DMS114 treated with DMSO at 0.1 percent for 48 hours (cell line): ENCODE measurements at regions not wholly inside any gene's neighbourhood (a gene's known extent, or its start where the extent isn't known, plus 50 kb on each side); places are given as distances from the start of the nearest gene placed in this dataset.

ENCODE experiments used
- DNase-seq: peaks from one replicate; lab custom pipeline; 2025; ENCODE audit not compliant: unreplicated experiment; lab: John Stamatoyannopoulos, UW

DNA sequence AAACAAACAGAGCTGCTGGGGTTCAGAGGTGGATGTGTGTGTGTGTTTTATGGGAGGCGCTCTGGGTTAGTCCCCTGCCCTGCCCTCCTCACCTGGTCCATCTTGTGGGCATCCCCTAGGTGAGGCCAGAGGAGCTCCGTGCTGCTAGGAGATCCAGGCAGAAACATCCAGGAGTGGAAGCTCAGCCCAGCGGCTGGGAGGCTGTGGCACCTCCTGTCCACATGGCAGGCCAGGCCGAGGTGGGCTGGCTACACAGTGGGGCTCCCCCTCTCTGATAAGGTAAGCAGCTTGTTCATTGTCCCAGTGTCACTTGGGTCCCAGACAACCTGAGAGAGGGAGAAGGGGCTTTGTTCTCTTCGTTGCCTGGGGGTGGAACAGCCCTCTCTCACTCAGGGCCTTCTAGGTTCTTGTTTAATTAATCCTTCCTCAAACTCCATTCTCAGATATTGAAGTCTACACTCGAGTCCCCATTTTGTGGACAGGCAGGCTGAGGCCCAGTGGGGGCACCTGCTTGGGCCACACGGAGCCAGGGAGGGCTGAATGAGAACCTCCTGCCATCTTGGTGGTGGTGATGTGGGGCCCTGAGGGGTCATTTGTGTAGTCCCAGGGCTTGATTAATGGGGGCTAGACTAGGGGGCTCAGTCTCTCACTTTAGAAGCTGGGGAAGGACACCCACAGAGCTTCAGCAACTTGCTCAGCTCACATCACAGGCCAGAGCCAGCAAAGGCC lies 216.8 kb upstream of the GPR26 start:
- DNase-seq, result no peak

DNA sequence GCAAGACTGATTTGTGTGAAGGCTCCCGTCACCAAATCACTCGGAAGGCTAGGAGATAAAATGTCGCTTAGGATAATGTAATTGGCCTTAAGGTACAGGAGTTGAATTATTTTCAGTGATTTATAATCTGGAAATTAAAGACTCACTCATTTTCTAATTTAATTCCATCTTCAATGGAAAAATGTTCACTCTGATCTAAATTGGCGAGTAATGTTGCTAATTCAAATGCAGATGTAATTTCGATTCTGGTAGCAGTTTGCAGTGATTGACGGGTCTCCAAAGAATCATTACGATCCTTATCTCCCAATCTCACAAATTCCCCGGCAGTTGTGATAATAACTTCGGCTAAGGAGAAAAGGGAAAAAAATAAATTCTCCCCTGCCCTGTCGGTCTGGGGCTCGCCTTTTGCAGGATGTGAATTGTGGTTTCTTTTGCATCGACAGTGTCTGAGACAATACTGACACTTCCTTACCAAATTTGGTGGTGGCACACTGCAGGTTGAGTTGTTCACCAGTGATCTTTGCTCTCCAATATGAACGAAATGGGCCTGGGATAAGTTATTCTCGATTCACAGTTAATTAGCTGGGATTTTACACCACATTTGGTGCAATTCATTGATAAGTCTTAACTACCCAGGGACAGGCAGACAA lies 215.1 kb upstream of the GPR26 start:
- no peak for DNase-seq

DNA sequence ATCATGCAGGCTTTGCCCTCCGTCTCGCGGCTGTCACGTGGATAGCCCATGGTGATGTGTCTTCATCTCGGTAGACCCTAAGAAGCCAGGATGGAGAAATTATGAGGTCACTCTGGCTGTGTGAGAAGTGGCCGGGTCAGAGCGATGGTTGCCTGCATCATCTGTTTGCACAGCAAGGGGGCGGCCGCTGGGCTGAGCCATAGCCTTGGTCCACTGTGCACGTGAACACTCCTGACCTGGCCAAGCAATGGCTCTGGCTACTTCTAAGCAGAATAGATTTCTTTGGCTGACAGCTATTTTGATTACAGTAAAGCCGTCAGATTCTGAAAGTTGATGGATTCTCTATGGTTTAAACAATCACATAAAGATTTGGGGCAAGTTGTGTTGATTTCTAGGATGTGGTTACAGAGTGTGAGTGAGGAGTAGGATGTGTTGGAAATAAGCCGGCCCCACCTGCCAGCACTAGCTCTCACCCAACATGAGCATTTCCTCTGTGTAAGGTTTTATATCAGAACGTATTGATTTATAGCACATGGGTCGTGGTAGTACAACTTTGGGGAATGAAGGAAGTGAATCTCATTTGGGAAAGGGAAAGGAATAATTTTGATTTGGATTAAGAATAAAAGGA lies 214.4 kb upstream of the GPR26 start:
- DNase-seq, result no peak

DNA sequence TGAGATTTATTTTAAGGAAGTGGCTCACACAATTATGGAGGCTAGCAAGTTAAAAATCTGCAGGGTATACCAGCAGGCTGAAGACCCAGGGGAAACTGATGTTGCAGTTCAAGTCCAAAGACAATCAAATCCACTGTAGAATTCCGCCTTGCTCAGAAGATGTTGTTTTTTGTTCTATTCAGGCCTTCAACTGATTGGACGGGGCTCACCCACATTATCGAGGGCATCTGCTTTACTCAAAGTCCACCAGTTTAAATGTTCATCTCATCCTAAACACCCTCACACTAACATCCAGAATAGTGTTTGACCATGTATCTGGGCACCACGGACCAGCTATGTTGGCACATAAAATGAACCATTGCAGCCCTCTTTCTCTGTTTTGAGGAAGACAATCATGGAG lies 211.2 kb upstream of the GPR26 start:
- DNase-seq, result no peak

DNA sequence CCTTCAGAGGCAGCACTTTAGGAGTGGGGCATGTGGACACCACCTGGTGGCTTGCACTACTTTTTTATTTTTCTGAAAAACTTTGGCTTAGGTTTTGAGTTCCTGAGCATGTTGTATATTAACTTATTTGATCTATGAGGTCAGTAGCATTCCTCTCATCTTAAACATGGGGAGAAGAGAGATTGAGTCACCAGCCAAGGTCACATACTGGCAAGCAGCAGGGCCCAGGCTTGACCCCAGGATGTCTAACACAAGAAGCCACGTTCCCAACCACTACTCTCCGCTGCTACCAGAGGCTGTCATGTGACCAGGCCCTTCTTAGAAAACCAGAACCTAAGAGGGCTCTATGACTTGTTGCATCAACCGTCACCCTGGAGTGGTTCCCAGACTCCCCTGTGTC lies 210.3 kb upstream of the GPR26 start:
- no peak for DNase-seq

DNA sequence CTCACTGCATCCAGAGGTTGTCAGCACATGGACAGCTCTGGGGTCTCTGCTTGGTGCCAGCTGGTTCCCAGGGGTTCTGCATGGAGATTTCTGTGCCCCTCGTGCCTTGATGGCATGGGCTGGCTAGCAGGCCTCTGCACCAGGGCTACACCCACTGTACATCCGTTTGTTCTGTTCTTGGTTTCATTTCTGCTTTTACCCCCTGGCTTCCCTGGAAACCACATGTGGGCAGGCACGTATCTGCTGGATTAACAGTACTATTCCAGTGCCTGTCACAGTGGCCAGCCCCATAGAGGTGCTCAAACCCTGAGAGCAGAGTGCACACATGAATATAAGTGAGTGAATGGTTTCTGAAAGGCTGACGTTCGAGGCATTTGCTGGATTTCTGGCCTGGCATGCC lies 207.2 kb upstream of the GPR26 start:
- no peak for DNase-seq

DNA sequence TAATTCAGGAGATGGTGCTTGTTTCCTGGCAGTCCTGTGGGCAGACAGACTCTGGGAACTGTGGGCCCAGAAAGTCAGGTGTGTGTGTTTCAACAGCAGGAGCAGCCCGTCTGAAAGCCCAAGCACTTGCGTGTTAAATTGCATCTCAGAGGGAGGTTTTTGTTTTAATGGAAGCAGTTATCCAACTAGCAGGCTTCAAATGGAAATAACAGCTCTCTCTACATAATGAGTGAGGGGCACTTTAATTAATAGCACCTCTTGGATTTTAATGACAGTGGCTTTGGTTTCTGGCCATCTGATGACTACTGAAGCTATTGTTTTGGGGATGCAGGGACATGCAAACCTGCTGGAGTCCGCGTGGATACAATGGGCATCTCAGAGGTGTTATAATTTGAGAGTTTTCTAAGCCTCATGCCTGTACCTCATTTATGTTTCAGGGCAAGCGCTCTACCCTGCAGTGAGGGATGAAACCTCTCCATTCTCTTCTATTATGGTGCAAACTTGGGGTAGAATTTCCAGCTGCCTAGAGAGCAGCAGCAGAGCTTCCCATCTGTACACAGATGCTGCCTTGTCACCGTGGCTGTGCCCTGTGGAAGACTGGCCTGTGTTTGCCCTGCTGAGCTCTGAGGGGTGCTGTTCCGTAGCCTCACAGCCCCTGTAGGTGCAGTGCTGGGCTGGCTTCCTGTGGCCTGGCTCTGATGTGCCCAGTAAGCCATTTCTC lies 206.6 kb upstream of the GPR26 start:
- DNase-seq, result no peak

DNA sequence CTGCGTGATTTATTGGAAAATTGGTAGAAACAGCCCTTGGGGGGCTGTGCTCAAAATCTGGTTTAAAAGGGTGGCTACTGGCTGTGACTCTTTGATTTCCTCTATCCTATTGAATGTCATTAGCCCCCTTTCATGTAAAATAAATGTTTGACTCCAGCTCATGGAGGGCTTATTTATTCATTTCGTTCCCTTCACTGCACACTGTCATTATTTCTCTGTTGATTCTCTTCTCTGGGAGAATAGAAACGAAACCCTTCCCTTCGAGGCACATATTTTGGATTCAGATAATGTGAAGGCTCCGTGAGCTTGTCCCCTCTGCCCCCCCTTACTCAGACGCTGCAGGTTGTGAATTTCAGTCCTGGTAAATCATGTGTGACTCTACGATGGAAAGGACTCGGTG lies 203.9 kb upstream of the GPR26 start:
- DNase-seq, result no peak

DNA sequence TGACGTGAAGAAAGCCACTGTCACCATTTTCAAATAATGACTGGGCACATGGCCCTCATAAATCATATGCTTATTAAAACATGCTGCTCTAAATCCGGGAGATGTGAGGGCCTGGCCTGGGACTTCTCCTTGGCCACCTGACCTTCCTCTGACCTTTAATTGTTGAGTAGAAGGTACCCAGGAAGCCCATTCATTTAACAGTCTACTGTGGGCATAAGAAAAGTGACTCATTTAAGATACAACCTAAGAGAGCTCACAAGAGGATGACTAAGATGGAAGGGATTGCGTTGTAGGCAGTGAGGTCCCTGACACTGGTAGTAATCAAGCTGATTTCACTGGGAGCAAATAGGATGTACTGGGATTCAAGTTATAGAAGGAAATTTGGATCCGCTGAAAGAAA lies 203.4 kb upstream of the GPR26 start:
- DNase-seq, result no peak

DNA sequence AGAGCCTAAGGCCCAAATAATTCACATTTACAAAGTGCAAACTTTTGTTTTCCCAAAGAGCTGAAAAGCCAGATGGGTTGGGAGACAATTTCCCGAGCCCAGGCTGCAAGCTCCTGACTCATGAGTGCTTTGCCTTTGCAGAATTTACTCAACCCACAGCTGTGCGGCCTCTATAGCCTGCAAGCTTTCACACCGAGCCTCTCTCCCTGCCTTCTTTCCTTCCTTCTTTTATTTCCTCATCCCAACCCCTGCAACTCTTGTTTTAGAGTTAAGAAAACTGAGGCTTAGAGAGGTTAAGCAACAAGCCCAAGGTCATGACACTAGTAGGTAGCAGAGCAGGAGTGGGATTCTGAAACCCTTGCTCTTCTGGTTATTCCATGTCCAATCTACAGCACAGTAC lies 203.0 kb upstream of the GPR26 start:
- no peak for DNase-seq

DNA sequence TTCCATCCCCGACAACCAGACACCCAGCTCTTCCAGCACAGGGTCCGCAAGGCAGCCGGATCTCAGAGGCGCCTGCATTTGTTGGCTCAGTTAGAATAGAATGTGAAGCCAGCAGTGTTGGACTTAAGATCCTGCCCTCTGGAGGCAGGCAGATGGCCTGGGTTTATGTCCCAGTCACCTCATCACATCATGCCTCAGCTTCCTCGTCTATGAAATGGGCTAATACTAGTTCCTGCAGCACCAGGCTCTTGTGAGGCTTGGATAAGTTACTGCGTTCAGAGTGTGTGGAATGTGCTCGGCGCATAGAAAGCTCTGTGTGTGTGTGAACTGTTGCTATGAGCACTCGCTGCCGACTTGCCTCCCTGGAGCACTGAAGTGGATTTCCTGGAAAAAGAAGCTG lies 202.5 kb upstream of the GPR26 start:
- DNase-seq, result no peak

DNA sequence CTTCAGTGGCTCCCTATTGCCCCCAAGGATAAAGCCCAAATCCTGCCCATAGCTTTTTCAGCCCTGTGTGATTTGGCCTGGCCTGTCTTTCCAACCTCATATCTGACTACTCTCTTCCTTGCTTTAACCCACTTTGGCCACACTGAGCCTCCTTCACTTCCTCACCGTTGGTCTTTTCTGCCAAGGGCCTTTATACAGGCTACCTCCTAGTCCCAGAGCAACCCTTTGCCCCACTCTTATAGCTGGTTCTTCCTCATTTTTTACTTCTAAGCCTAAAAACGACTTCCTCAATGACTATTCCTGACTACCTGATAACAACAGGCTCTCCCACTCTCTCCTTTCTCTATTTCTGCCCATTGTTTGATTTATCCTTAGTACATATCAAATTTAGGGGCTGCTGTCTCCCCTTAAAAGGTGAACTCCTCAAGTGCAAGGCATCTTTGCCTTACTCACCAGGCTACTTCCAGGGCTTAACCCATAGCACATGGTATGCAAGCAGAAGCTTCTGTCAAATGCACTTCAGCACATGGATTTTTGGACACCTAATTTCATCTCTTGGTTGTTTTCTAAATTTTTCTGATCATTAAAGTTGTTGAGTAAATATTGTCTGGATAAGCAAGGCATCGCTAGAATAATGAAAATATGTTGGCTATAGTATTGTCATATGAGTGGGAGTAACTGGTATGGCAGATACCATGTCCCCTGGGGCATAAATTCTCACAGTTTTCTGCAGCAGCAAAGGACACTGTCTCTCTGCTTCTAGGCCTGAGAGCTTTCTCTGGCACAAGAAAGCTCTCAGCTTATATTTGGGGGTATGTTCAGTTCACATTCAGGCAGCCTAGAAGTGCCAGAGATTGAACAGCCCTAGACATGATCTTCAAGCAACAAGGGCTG lies 201.5 kb upstream of the GPR26 start:
- no peak for DNase-seq

DNA sequence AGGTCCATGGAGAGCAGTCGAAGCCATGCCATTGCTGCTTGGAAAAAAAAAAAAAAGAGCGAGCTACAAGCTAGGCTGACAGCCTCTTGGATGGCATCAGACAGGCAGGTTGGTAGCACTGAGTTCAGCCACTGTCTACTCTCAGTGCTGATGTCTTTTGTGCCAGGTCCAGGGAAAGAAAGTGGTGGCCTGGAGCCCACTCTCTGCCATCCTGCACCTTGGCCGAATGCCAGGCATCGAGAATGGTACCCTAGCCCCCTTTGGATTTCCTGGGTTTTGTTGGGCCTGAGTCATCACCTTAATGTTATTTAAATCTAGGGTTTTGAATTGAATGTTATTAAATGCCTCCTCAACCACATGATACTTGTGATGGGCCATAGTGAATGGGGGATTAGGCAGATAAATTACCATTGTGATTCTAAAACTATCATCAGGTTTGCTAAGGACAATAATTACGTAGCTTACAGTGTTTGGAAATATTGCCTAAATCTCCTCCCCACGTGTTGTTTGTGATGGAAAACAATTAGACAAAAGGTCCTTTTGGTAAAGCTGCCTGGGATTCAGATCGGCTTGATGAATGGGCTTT lies 195.7 kb upstream of the GPR26 start:
- DNase-seq, result no peak

DNA sequence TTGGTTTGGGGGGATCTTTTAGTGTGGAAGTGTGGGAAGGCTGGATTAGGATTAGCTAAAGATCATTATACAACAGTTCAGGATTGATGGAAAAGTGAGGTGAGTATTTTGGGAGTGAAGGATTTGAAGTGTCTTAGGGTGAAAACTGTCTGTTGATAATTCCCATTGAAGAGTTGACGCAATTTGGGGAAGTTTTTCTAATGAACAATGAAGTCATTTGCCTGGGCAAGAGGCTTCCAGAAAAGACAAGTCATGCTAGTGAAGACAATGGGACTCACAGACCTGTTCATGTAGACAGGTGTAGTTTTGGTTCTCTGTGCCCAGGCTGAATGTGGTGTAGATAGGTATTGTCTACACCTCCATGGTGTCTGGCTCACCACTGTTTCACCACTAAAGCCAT lies 194.3 kb upstream of the GPR26 start:
- no peak for DNase-seq

DNA sequence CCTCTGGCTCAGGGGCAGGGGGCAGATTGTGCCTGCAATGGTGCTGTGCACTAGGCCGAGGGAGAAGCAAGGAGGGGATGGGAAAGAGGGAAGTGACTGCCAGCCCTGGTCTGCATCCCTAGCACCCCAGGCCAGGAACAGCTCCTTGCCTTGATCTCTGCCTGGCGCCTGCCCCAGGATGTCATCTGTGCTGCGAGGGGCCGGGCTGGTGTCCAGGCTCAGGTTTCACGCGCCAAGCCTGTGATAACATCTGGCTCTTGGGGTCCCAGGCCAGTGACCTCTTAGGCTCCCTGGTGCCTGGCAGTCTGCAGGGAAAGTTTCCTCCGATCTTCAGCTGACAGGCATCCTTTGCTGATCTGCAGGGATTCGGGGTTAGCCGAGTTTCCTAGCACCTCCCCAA lies 193.5 kb upstream of the GPR26 start:
- no peak for DNase-seq

DNA sequence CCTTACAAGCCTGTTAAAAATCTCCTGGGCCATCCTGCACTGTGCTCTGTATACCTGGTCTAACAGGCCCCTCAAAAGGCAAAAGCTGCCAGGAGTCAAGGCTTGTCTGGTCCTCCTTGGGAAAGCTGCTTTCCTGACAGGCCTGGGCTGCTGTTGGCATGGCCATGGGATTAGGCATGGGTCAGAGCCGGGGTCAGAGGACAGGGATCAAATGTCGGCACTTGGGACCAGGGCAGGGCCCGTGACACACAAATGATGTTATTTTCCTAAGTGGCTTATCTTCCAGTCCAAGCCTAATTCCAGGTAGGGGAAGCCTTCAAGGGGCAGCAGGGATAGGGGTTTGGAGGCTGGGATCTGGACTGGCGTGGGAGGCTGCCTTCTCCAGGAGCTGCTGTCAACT lies 191.5 kb upstream of the GPR26 start:
- no peak for DNase-seq

DNA sequence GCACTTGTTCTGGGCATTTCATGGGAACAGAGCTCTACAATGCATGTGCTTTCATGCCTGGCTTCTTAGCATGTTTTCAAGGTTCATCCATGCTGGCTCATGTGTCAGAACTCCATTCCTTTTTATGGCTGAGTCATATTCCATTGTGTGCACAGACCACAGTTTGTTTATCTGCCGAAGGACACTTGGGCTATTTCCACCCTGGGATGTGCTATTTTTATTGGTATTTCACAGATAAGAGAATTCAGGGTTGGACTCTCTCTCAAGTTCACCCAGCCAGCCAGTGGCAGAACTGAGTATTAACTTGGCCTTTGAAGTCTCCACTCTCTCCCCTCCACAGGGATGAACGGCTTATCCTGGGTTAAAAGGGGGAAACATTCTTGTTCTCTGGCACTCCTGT lies 190.7 kb upstream of the GPR26 start:
- no peak for DNase-seq

DNA sequence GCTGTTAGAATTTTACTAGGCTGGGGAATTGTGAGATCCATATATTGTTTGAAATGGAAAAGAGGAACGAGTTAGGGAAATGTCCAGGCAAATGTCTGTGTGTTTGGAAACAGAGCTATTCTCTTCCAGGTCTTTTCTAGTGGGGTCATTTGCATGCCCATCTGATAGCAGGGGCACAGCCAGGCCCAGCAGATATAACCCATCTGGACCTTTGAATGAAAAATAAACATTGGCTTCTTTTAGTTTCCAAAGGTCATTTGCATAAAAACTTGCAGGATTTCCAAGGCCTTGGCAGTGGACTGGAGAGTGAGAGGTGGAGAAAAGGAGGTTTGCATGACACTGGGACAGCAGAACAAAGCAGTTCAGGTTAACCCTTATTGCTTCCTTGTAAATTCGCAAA lies 188.0 kb upstream of the GPR26 start:
- DNase-seq, result no peak

DNA sequence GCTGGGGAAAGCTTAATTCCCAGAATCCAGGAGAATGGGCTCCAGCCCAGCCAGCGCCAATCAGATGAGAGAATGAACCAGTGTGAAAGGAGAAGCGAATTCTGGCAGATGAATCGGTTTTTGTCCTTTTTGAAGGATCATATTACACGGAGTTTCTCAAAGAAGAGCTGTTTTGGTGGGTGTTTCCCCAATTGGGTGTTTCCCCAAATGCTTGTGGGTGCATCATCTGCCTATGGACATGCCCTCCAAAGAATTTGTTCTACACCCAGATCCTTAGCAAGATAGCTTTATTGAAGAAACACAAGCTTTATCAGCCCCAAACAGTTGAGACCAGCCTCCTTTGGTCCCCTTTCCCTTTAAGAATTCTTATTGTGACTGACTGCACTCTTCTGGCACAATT lies 186.5 kb upstream of the GPR26 start:
- no peak for DNase-seq

DNA sequence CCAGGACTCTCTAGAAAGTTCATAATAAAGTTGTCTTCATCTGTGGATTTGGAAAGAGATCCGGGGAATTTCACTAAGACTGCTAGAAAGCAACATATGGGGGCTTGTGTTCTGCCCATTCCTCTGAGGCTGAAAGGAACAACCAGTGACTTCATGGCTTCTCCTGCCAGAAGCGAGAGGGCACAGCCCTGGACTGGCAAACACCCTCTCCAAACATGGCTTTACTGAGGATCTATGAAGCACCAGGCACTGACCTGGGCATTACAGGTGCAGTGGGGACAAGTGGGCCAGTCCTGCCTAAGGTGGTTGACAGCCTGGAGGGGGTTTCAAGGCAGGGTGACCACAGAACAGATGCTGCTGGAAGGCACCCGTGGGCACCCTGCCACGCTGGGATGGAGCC lies 185.8 kb upstream of the GPR26 start:
- no peak for DNase-seq

DNA sequence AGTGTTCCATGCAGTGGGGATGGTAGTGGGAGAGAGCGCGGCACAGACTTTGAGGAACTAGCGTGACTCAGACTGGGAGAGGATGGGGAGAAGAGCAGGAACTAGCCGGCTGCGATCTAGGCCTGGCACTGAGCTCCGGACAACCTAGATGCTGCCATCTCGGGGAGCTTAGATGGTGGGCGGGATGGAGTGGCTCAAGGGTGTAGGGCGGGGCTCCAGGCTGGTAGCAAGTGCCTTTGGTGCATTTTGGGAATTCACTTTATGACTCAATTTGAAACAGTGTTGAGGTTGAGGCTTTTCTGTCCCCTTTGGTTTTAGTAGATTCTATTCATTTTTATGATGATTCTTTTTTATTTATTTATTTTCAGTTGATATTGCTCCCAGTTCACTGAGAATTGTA lies 185.3 kb upstream of the GPR26 start:
- DNase-seq, result no peak
